ENCODE measurements at regions not wholly inside any gene's neighbourhood (a gene's known extent, or its start where the extent isn't known, plus 50 kb on each side); places are given as distances from the start of the nearest gene placed in this dataset.

DNA sequence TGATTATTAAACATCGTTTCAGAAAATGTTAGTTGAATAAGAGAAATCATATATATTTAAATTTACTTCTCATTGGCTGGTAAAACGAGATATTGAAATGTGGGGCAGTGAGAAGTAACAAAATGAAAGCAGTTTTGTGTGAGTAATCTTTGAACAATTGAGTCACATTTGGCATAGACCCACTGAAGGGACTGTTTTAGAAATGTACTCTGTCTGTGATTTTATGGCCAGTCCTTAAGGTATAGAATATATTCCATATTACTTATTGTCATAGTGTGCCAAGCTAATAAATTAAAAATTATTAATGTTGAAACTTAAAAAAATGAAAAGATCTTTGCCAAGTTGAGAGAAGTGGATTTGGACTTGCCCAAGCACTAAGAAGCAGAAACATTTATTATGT, 222.4 kb upstream of the COL3A1 start:
- no peaks in the 10 kb centered on the region for H3K27me3 Mint-ChIP-seq
- no peaks in the 10 kb centered on the region for H3K36me3 Mint-ChIP-seq
- no peak overlapping the region for H3K27ac Mint-ChIP-seq
- H3K4me3 Mint-ChIP-seq: no peak overlapping the region
- no peaks in the 10 kb centered on the region for H3K4me1 Mint-ChIP-seq
- no peak for DNase-seq
- CTCF ChIA-PET: no interaction called here
- peaks cover 2% of the 10 kb centered on the region for H3K9me3 Mint-ChIP-seq

DNA sequence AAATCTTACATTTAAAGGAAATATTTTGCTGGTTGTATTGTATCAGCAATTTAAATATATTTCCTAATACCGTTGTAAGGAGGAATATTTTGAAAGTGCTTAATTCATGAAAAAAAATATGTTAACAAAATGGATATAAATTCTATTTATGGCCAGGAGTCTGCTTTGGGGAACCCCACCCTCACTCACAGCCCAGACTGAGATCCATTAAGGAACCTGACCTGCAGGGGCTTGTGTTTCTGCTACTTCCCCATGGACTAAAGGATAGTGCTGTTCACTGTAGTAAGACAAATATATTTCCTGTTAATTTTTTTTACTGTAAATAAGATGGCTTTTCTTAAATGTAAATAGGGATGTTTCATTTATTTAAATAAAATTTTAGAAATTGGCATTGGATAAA, 221.9 kb upstream of the COL3A1 start:
- no peaks in the 10 kb centered on the region for H3K36me3 Mint-ChIP-seq
- no peaks in the 10 kb centered on the region for H3K4me1 Mint-ChIP-seq
- H3K9me3 Mint-ChIP-seq: peaks cover 5% of the 10 kb centered on the region
- CTCF ChIA-PET: no interaction called here
- H3K27ac Mint-ChIP-seq: no peak overlapping the region
- no peak overlapping the region for H3K4me3 Mint-ChIP-seq
- no peaks in the 10 kb centered on the region for H3K27me3 Mint-ChIP-seq
- DNase-seq: no peak

- no peak for DNase-seq
- Mint-ChIP-seq H3K9me3 (peaks cover 4% of the 10 kb centered on the region), H3K27me3 (no peaks in the 10 kb centered on the region), H3K4me1 (no peaks in the 10 kb centered on the region), H3K27ac (no peak overlapping the region), H3K4me3 (no peak overlapping the region), H3K36me3 (no peaks in the 10 kb centered on the region)
- CTCF ChIA-PET: no interaction called here
Observed at GRCh38 chr2:188762151-188762550, 212.0 kb upstream of the COL3A1 start.

- DNase-seq: no peak
- Mint-ChIP-seq H3K4me1 (no peaks in the 10 kb centered on the region), H3K27ac (no peak overlapping the region), H3K27me3 (no peaks in the 10 kb centered on the region), H3K9me3 (no peaks in the 10 kb centered on the region), H3K4me3 (no peak overlapping the region), H3K36me3 (no peaks in the 10 kb centered on the region)
- CTCF ChIA-PET: no interaction called here
Observed at GRCh38 chr2:188765522-188766470, 208.4 kb upstream of the COL3A1 start.

DNA sequence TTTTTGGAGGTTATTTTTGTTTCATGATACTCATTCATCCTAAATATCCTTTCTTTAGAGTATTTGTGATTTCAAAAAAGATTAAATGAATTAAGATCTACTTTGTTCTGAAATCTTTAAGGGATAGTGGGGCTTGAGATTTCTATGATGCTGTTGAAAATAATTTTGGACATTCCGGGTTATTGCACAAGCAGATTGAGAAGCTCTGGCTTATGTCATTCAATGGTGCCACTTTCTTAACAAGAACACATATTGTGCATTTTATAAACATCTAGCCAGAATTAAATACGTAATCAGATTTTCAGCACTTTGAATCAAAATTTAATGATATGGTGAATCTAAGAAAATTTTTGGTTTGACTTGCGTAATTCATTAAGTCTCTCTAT, 207.7 kb upstream of the COL3A1 start:
- CTCF ChIA-PET: no interaction called here
- Mint-ChIP-seq H3K27ac (no peak overlapping the region), H3K4me1 (no peaks in the 10 kb centered on the region), H3K9me3 (no peaks in the 10 kb centered on the region), H3K27me3 (no peaks in the 10 kb centered on the region), H3K4me3 (no peak overlapping the region), H3K36me3 (no peaks in the 10 kb centered on the region)
- no peak for DNase-seq

DNA sequence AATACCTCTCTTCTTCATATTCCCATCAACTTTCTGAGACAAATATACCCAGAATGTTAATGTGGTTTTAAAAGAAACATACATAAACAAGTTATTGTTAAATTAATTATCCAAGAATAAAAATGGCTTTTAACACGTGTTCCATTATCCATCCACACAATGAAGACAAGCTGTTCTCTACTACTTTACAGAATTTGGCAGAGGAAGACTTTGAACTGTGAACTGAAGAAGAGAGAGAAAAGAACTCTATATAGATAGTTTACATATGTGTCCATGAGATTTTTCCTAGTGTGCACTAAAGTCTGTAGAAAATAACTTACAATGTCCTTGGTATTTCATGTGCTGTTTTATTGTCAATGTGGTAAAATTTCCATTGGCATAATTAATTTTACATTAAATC, 207.0 kb upstream of the COL3A1 start:
- Mint-ChIP-seq H3K4me1 (no peaks in the 10 kb centered on the region), H3K4me3 (no peak overlapping the region), H3K36me3 (no peaks in the 10 kb centered on the region), H3K27me3 (no peaks in the 10 kb centered on the region), H3K27ac (no peak overlapping the region), H3K9me3 (no peaks in the 10 kb centered on the region)
- no peak for DNase-seq
- CTCF ChIA-PET: no interaction called here

DNA sequence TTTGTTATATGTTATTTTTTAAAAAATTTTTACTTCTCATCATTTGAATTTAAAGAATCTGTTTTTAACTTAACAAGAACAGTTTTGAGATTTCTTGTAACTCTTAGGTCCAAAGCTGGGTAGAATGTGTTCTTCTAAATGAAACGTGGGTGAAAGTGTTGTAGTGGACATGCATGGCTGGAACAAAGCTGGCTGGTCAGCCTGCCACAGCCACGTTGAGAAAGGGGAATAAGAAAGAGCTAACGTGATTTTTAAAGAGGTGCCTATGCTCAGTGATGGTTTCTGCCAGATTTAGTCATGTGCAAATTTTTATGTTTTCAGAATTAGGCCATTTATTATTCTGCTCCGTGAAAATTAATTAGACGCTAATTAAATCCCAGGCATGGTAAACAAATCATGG, 203.9 kb upstream of the COL3A1 start:
- Mint-ChIP-seq H3K27ac (no peak overlapping the region), H3K36me3 (no peaks in the 10 kb centered on the region), H3K4me3 (no peak overlapping the region), H3K4me1 (no peaks in the 10 kb centered on the region), H3K9me3 (no peaks in the 10 kb centered on the region), H3K27me3 (no peaks in the 10 kb centered on the region)
- CTCF ChIA-PET: no interaction called here
- no peak for DNase-seq

DNA sequence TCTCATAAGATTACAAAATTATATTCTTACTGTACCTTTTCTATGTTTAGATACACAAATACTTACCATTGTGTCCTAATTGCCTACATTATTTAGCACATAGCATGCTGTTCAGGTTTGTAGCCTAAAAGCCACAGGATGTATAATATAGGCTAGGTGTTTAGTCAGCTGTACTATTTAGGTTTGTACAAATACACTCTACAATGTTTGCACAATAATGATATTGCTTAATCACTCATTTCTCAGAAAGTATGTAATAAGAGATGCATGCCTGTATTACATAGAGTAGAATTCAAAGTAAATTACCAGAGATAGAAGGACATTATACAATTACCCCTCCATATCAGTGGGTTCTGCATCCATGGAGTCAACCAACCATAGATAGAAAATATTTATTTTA, 201.1 kb upstream of the COL3A1 start:
- Mint-ChIP-seq H3K4me3 (no peak overlapping the region), H3K4me1 (no peaks in the 10 kb centered on the region), H3K27me3 (no peaks in the 10 kb centered on the region), H3K27ac (no peak overlapping the region), H3K9me3 (no peaks in the 10 kb centered on the region), H3K36me3 (no peaks in the 10 kb centered on the region)
- no peak for DNase-seq
- CTCF ChIA-PET: no interaction called here

DNA sequence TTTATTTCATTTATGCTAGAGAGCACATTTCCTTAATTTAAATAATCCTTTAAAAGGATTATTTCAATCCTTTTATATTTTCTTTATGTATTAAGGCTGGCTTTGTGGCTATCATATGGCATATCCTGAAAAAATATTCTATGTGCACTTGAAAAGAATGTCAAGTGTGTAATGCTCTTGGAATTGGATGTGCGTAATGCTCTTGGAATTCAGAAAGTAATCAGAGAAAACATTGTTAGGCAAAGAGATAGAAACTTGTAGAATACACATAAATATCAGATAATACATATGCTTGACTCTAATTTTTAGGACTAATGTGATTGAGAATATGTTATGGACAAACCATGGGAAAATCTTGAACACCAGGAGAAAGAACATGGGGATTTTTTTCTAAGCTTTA, 197.5 kb upstream of the COL3A1 start:
- DNase-seq: no peak
- no peaks in the 10 kb centered on the region for H3K27me3 Mint-ChIP-seq
- H3K36me3 Mint-ChIP-seq: no peaks in the 10 kb centered on the region
- no peaks in the 10 kb centered on the region for H3K9me3 Mint-ChIP-seq
- no peak overlapping the region for H3K4me3 Mint-ChIP-seq
- no peak overlapping the region for H3K27ac Mint-ChIP-seq
- no peaks in the 10 kb centered on the region for H3K4me1 Mint-ChIP-seq
- CTCF ChIA-PET: no interaction called here

- Mint-ChIP-seq H3K36me3 (no peaks in the 10 kb centered on the region), H3K4me1 (no peaks in the 10 kb centered on the region), H3K4me3 (no peak overlapping the region), H3K27ac (no peak overlapping the region), H3K9me3 (no peaks in the 10 kb centered on the region), H3K27me3 (no peaks in the 10 kb centered on the region)
- no peak for DNase-seq
- CTCF ChIA-PET: no interaction called here
Observed at GRCh38 chr2:188784269-188784762, 189.9 kb upstream of the COL3A1 start.

DNA sequence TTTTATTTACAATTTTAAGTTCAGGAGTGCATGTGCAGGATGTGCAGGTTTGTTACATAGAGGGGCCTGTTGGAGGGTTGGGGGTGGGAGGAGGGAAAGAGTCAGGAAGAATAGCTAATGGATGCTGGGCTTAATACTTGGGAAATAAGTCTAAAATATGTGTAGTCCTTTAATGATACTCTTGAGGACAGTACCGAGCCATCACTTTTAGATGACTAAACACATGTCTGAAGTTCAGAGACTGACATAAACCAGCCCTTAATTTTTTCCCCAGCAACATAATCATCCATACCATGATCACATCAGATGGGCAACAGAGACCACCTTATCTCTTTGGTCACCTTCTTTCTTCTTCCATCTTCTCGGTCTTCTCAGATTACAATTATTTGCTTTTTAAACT, 189.1 kb upstream of the COL3A1 start:
- Mint-ChIP-seq H3K4me3 (no peak overlapping the region), H3K27me3 (no peaks in the 10 kb centered on the region), H3K9me3 (no peaks in the 10 kb centered on the region), H3K4me1 (no peaks in the 10 kb centered on the region), H3K36me3 (no peaks in the 10 kb centered on the region), H3K27ac (no peak overlapping the region)
- DNase-seq: no peak
- CTCF ChIA-PET: no interaction called here

DNA sequence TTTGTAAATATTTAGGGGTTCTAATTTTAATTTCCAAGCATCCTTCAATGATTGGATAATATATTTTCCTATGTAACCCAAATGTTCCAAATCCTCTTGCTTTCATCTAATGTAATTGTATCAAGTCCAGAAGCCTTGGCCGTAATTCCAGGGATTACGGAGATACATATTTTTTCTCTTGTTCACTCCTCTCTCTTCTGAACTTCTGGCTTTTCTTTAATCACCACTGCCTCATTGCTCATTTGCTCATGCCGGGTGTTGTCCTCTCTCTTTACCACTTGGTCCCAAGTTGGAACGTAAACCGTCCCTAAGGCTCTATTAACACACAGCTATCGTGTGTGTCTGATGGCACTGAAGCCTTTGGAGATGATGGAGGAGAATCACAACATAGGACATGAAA, 188.7 kb upstream of the COL3A1 start:
- Mint-ChIP-seq H3K36me3 (no peaks in the 10 kb centered on the region), H3K27ac (no peak overlapping the region), H3K4me1 (no peaks in the 10 kb centered on the region), H3K9me3 (no peaks in the 10 kb centered on the region), H3K4me3 (no peak overlapping the region), H3K27me3 (no peaks in the 10 kb centered on the region)
- DNase-seq: no peak
- CTCF ChIA-PET: no interaction called here

GRCh38 chr2:188786368-188786841, 187.8 kb upstream of the COL3A1 start:
- no peaks in the 10 kb centered on the region for H3K27me3 Mint-ChIP-seq
- H3K9me3 Mint-ChIP-seq: no peaks in the 10 kb centered on the region
- H3K4me3 Mint-ChIP-seq: no peak overlapping the region
- H3K36me3 Mint-ChIP-seq: no peaks in the 10 kb centered on the region
- no peak for DNase-seq
- CTCF ChIA-PET: no interaction called here
- no peak overlapping the region for H3K27ac Mint-ChIP-seq
- H3K4me1 Mint-ChIP-seq: no peaks in the 10 kb centered on the region

DNA sequence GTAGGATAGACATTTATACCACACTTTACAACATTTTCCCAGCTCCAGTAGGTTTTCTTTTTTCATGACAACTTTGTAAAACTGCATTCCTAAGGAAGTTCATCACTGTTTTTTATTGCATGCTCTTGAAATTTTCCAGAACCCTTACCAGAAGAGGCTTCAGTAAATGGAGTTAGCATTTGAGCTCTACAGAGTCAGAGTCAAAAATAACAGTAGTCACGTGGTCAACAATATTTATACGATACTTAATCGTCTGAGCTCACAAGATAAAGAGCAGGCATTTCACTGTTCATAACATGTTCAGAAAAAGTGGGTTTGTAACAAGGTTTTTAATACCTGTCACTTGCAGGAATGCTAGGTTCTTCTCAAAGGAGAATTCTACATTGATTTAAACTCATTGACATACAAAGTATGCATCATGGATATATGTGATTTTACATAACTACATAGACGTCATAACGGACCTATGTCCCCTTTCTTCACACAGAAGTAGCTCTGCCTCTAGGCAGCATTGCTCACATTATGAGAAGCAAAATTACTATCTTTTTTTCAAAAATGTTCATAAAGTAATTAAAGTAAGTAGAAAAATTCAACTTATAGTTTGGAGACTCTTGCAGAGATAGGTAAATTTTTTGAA, 187.0 kb upstream of the COL3A1 start:
- H3K27ac Mint-ChIP-seq: no peak overlapping the region
- no peak for DNase-seq
- H3K36me3 Mint-ChIP-seq: no peaks in the 10 kb centered on the region
- H3K27me3 Mint-ChIP-seq: no peaks in the 10 kb centered on the region
- no peaks in the 10 kb centered on the region for H3K9me3 Mint-ChIP-seq
- CTCF ChIA-PET: no interaction called here
- no peak overlapping the region for H3K4me3 Mint-ChIP-seq
- H3K4me1 Mint-ChIP-seq: no peaks in the 10 kb centered on the region

DNA sequence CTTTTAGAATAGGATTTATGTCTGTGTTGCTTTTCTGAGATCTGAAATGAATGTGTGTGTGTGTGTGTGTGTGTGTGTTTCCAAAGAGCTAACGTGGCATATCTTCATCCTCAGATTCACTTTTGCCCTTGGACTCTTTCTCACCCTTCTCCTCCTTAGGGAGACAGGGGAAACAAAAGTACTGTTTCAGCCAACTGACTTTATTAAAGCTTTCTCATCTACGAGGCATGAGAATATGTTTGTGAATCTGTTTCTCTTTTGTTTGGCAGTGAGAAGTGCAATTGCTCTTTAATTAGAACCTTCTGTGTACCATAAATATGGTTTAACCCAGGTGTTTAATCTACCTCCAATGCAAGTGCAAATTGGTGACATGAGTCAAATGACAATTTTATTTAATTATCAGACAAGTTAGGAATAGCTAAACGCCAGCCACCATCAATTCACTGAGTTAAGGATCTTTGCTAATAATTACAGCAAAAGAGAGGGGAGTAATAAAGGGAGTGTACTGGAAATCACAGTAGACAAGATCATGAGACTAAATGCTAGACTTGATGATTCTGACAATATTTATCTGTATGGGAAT, 186.4 kb upstream of the COL3A1 start:
- CTCF ChIA-PET: no interaction called here
- Mint-ChIP-seq H3K4me3 (no peak overlapping the region), H3K36me3 (no peaks in the 10 kb centered on the region), H3K9me3 (no peaks in the 10 kb centered on the region), H3K4me1 (no peaks in the 10 kb centered on the region), H3K27me3 (no peaks in the 10 kb centered on the region), H3K27ac (no peak overlapping the region)
- DNase-seq: no peak

Measured in activated naive CD4-positive, alpha-beta T cell treated with anti-CD3 and anti-CD28 coated beads, Interleukin-2, amount 10 ng/mL, durations not matched to agents 7 days and 5 days (primary cell).